Liver (tissue), 3 donors: ENCODE measurements at regions not wholly inside any gene's neighbourhood (a gene's known extent, or its start where the extent isn't known, plus 50 kb on each side); places are given as distances from the start of the nearest gene placed in this dataset.
"Not testable (repeated sequence)": the region's sequence is repeated elsewhere in the genome, so short reads cannot be mapped to it uniquely, and the experiment has no call there.

Experiments used
- JUND ChIP-seq, 2 donors: IDR thresholded peaks; 2 replicates each; pipeline ENCODE4 v1.6.1; 2016; ENCODE audit warnings: antibody characterized with exemption in 2 of 2
- RAD21 ChIP-seq, 2 donors: IDR thresholded peaks; 2 replicates each; pipeline ENCODE4 v1.6.1; 2016; ENCODE audit warnings: antibody characterized with exemption in 2 of 2, mild to moderate bottlenecking in 2 of 2
- TAF1 ChIP-seq: conservative IDR thresholded peaks from 2 replicates; pipeline ENCODE4 v1.6.1; 2016; ENCODE audit warnings: antibody characterized with exemption, mild to moderate bottlenecking
- TF ChIP-seq, protein P1 (sequence below): fragments of 150-350 bp; IDR thresholded peaks from 2 replicates; pipeline ENCODE4 v1.5.1; 2017; ENCODE audit warnings: improper control_type of control experiment, low read depth, low read length; ENCODE audit not compliant: missing input control
- donor health status: healthy.
- donor health status: healthy.

DNA sequence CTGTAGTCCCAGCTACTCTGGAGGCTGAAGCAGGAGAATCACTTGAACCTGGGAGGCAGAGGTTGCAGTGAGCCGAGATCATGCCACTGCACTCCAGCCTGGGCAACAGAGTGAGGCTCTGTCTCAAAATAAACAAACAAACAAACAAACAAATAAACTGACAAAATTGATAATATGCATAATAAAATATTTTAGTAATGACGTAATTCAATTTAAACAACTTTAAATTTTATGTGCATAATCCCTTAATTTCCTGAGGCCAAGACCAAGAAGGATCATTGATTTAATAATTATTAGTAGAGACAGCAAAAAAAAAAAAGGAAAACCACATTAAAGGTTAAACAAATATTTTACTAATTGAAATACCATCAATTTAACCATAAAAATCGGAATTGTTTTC, 370.7 kb downstream of the LRRIQ3 start:
- TF ChIP-seq, protein P1, sequence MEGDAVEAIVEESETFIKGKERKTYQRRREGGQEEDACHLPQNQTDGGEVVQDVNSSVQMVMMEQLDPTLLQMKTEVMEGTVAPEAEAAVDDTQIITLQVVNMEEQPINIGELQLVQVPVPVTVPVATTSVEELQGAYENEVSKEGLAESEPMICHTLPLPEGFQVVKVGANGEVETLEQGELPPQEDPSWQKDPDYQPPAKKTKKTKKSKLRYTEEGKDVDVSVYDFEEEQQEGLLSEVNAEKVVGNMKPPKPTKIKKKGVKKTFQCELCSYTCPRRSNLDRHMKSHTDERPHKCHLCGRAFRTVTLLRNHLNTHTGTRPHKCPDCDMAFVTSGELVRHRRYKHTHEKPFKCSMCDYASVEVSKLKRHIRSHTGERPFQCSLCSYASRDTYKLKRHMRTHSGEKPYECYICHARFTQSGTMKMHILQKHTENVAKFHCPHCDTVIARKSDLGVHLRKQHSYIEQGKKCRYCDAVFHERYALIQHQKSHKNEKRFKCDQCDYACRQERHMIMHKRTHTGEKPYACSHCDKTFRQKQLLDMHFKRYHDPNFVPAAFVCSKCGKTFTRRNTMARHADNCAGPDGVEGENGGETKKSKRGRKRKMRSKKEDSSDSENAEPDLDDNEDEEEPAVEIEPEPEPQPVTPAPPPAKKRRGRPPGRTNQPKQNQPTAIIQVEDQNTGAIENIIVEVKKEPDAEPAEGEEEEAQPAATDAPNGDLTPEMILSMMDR: not testable (repeated sequence)
- TF ChIP-seq TAF1; JUND (IDR thresholded peaks at IDR 0.05); RAD21 (IDR thresholded peaks at IDR 0.05): not testable (repeated sequence)
